GM12878 (cell line): ENCODE measurements at regions not wholly inside any gene's neighbourhood (a gene's known extent, or its start where the extent isn't known, plus 50 kb on each side); places are given as distances from the start of the nearest gene placed in this dataset.

ENCODE experiments used
- CTCF ChIP-seq, 3 experiments: IDR thresholded peaks in 2 of 3; conservative IDR thresholded peaks in 1 of 3; 2 replicates each; pipeline ENCODE4 v1.5.1; 2011; ENCODE audit warnings: low read depth in 3 of 3, low read length in 3 of 3, mild to moderate bottlenecking in 3 of 3, control low read depth in 2 of 3, moderate library complexity in 2 of 3, inconsistent platforms in 1 of 3, mixed read lengths in 1 of 3; ENCODE audit not compliant: control insufficient read depth in 2 of 3, insufficient read depth in 1 of 3; ENCODE audit errors: extremely low read depth in 1 of 3
- EZH2 ChIP-seq: IDR thresholded peaks from 2 replicates; pipeline ENCODE4 v1.6.1; 2012; ENCODE audit warnings: low read depth, mild to moderate bottlenecking, control low read depth, inconsistent platforms, low read length, borderline replicate concordance; ENCODE audit not compliant: control insufficient read depth
- FOXK2 ChIP-seq: fragments of 450-650 bp; IDR thresholded peaks from 2 replicates; pipeline ENCODE4 v1.6.1; 2017; ENCODE audit warnings: mild to moderate bottlenecking, moderate library complexity
- POLR2A ChIP-seq: IDR thresholded peaks from 2 replicates; pipeline ENCODE4 v1.6.1; 2011; ENCODE audit warnings: low read depth, mild to moderate bottlenecking, low read length
- SRF ChIP-seq, 2 experiments: IDR thresholded peaks; 2 replicates each; pipeline ENCODE4 v1.6.1; 2011; ENCODE audit warnings: low read depth in 2 of 2, low read length in 2 of 2, mild to moderate bottlenecking in 1 of 2, moderate library complexity in 1 of 2
- USF1 ChIP-seq: IDR thresholded peaks from 2 replicates; pipeline ENCODE4 v1.6.1; 2011; ENCODE audit warnings: borderline replicate concordance, low read depth, mild to moderate bottlenecking, moderate library complexity, mixed read lengths, low read length; ENCODE audit not compliant: insufficient read depth; ENCODE audit errors: extremely low read length
- ZNF622 ChIP-seq: fragments of 450-650 bp; IDR thresholded peaks from 2 replicates; pipeline ENCODE4 v1.6.1; 2017; ENCODE audit warnings: mild to moderate bottlenecking, inconsistent platforms

- TF ChIP-seq ZNF622 (no peak), EZH2 (no peak), POLR2A (no peak), CTCF (IDR thresholded peaks at IDR 0.05 in 2 of 3, conservative IDR thresholded peaks at IDR 0.05 in 1 of 3; ENCODE audit: control insufficient read depth in 2 of 3, extremely low read depth in 1 of 3, insufficient read depth in 1 of 3, low read depth in 3 of 3, low read length in 3 of 3) (no peak), FOXK2 (no peak), USF1 (no peak), SRF (IDR thresholded peaks at IDR 0.05; ENCODE audit: low read depth in 2 of 2, low read length in 2 of 2) (no peak)
Measured at GRCh38 chr1:219345953-219346352, 172.3 kb downstream of the LYPLAL1 start.
